BE2C (cell line): ENCODE measurements at regions not wholly inside any gene's neighbourhood (a gene's known extent, or its start where the extent isn't known, plus 50 kb on each side); places are given as distances from the start of the nearest gene placed in this dataset.
"Not testable (repeated sequence)": the region's sequence is repeated elsewhere in the genome, so short reads cannot be mapped to it uniquely, and the experiment has no call there.

ENCODE experiments used
- DNase-seq: peaks from one replicate; pipeline ENCODE4 v3.0.0-alpha.2; 2020
- H3K27me3 ChIP-seq: fragments of 250-450 bp; sonication (Bioruptor Pico); 2 replicates; pipeline ENCODE4 v1.5.1; 2020; ENCODE audit warnings: mild to moderate bottlenecking
- H3K36me3 ChIP-seq: fragments of 250-450 bp; sonication (Bioruptor Pico); 2 replicates; pipeline ENCODE4 v1.5.1; 2020; ENCODE audit warnings: mild to moderate bottlenecking
- H3K4me1 ChIP-seq: fragments of 250-450 bp; sonication (Bioruptor Pico); 2 replicates; pipeline ENCODE4 v1.5.1; 2020
- H3K4me3 ChIP-seq: 2 replicates; pipeline ENCODE4 v1.5.1; 2011; ENCODE audit warnings: low read depth, low read length
- H3K9me3 ChIP-seq: fragments of 250-450 bp; sonication (Bioruptor Pico); 2 replicates; pipeline ENCODE4 v1.5.1; 2020
- TF ChIP-seq, protein P1 (sequence below): IDR thresholded peaks from 2 replicates; pipeline ENCODE4 v1.5.1; 2012; ENCODE audit warnings: mild to moderate bottlenecking, low read depth, low read length

GRCh38 chr3:193134856-193135255 is 106.2 kb upstream of the PLAAT1 start:
- H3K9me3 ChIP-seq: no peaks in the 10 kb centered on the region
- H3K27me3 ChIP-seq: no peaks in the 10 kb centered on the region
- no peaks in the 10 kb centered on the region for H3K36me3 ChIP-seq
- H3K4me1 ChIP-seq: no peaks in the 10 kb centered on the region
- TF ChIP-seq, protein P1, sequence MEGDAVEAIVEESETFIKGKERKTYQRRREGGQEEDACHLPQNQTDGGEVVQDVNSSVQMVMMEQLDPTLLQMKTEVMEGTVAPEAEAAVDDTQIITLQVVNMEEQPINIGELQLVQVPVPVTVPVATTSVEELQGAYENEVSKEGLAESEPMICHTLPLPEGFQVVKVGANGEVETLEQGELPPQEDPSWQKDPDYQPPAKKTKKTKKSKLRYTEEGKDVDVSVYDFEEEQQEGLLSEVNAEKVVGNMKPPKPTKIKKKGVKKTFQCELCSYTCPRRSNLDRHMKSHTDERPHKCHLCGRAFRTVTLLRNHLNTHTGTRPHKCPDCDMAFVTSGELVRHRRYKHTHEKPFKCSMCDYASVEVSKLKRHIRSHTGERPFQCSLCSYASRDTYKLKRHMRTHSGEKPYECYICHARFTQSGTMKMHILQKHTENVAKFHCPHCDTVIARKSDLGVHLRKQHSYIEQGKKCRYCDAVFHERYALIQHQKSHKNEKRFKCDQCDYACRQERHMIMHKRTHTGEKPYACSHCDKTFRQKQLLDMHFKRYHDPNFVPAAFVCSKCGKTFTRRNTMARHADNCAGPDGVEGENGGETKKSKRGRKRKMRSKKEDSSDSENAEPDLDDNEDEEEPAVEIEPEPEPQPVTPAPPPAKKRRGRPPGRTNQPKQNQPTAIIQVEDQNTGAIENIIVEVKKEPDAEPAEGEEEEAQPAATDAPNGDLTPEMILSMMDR: no peak
- no peak overlapping the region for H3K4me3 ChIP-seq
- no peak for DNase-seq

DNA sequence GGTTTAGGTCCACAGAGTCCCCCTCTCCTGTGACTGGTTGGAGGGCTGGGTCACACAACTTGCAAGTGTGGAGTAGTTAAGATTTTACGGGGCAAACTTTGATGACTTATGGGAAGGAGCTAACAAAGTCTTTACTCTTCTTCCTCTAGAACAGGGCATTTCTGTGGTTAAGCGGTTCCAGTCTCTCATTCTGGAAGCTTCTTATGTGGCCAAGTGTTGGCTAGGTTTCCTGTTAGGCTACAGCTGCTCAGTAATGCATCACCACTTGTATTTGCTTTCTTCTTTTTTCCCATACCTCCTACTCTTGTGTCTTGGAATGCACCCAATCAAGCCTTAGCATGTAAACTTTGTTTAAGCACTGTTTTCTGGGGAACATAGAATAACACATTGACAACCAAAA is 100.6 kb upstream of the PLAAT1 start:
- Histone ChIP-seq H3K4me3 (no peak overlapping the region), H3K4me1 (no peaks in the 10 kb centered on the region), H3K27me3 (no peaks in the 10 kb centered on the region), H3K9me3 (no peaks in the 10 kb centered on the region), H3K36me3 (no peaks in the 10 kb centered on the region)
- TF ChIP-seq, protein P1: no peak
- DNase-seq: no peak

- H3K36me3 ChIP-seq: no peaks in the 10 kb centered on the region
- no peak overlapping the region for H3K4me3 ChIP-seq
- no peak for DNase-seq
- TF ChIP-seq, protein P1: no peak
- no peaks in the 10 kb centered on the region for H3K9me3 ChIP-seq
- H3K4me1 ChIP-seq: no peaks in the 10 kb centered on the region
- H3K27me3 ChIP-seq: no peaks in the 10 kb centered on the region
Measured at GRCh38 chr3:193145248-193145647, 95.8 kb upstream of the PLAAT1 start.

DNA sequence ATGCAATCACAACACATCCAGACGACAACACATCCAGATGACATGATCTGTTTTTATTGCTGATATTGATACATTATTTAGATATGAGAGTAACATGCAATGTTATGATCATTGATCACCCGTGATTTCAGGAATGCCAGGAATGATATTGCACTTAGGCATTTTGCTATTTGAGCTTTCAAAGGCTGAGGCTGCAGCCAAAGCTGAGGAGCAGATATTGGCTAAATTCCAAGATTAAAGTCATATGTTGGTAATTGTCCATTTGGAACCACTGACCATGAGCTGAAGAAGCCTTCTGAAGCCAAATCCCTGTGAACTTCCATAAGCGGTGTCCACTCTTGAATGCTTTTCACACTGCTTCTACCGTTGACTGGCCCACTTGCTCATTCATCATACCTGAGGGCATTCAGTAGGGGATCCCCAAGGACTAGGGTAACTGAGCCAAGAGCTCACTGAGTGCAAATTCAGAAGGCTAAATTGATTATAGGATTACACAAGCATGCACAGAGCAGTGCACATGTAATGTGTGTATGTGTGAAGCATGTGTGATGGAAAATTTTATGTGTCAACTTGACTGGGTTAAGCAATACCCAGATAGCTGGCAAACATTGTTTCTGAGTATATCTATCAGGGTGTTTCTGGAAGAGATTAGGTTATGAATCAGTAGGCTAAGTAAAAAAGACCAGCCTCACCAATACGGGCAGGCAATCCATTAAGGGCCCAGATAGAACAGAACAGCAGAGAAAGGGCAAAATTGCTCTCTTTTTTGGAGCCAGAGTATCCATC is 92.1 kb upstream of the PLAAT1 start:
- DNase-seq: no peak

GRCh38 chr3:193149998-193150397 is 91.0 kb upstream of the PLAAT1 start:
- no peak for DNase-seq
- no peaks in the 10 kb centered on the region for H3K4me1 ChIP-seq
- TF ChIP-seq, protein P1: no peak
- no peaks in the 10 kb centered on the region for H3K36me3 ChIP-seq
- no peaks in the 10 kb centered on the region for H3K9me3 ChIP-seq
- no peaks in the 10 kb centered on the region for H3K27me3 ChIP-seq
- no peak overlapping the region for H3K4me3 ChIP-seq

More for the DNA sequence above, 92.1 kb upstream of the PLAAT1 start:
- no peaks in the 10 kb centered on the region for H3K4me1 ChIP-seq
- no peaks in the 10 kb centered on the region for H3K27me3 ChIP-seq
- H3K4me3 ChIP-seq: no peak overlapping the region
- no peaks in the 10 kb centered on the region for H3K9me3 ChIP-seq
- H3K36me3 ChIP-seq: no peaks in the 10 kb centered on the region
- TF ChIP-seq, protein P1: no peak

DNA sequence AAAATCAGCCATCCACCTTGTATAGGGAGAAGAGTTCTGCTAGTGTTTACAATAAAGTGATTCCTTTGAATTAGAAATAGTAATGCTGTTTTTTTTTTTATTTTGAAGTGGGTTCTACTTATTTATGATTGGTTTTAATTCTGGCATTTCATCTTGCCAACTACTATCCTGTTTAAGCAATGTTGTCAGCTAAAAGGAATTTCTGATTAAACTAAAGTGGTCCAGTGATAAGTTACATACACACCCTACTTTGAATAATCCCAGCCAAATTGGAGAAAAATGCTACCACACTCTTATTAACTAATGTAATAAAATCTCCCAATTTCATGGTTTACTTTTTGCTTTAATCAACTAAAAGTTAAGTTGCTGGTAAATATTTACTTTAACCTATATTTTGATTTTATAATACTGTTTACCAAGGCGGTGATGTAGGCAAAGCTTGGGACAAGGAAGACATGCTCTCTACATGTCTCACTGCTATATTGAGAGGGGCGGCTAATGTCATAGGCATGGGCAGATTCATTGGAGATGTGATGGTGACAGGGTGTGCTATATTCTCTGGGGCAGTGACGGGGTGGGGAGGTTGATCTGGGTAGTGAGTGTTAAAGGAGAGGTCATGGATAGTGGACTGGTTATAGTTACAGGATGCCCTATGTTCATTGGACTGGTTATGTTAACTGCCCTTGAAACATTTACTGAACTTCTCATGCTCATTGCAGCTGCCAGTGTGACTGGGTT is 85.8 kb upstream of the PLAAT1 start:
- not testable (repeated sequence) for H3K9me3 ChIP-seq, H3K36me3 ChIP-seq, H3K4me3 ChIP-seq, DNase-seq, H3K4me1 ChIP-seq, H3K27me3 ChIP-seq
